Hematopoietic multipotent progenitor cell treated with erythropoietin and hydrocortisone succinate and interleukin-3 and kit ligand, for 8 days (in vitro differentiated cells): ENCODE measurements at regions not wholly inside any gene's neighbourhood (a gene's known extent, or its start where the extent isn't known, plus 50 kb on each side); places are given as distances from the start of the nearest gene placed in this dataset.

ENCODE experiments used
- DNase-seq: peaks from one replicate; pipeline ENCODE4 v3.0.0-alpha.2; 2015

DNA sequence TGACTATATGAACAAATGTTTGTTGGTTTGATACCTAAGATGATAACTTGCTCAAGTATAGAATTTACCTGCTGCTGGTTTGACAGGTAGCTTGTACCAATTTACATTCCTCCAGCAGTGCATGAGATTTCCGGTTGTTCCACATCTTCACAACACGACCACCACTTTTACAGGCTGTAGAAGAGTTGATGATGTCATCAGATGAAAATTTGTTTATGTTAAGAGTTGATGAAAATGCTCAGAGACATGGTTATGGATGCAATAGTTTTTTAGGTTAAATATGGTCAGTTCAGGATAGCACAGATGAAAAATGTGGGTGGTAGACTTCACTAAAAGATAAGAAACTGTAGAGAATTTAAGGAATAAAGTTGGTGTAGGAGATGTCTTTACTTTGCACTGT is 468.3 kb downstream of the PCDH18 start:
- no peak for DNase-seq

GRCh38 chr4:137043184-137043583 is 489.1 kb downstream of the PCDH18 start:
- DNase-seq, result no peak

GRCh38 chr4:137039370-137039769 is 492.9 kb downstream of the PCDH18 start:
- no peak for DNase-seq

DNA sequence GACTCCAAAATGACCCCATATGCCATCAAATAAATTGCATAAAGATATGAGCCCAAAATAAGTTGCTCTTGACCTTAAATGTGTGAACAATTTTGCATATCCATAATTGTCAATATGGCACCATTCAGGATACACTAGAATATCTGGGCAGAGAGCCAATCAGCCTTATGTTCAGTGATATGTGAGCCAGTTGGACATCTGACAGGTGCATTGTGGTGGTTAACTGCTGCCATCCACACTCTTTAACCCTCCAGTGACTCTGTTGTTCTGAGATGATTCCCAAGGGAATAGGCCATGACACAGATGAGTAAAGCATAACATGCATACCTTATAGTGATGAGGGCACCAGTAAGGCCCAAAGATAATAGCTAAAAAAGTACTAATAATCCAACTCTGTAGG is 500.1 kb downstream of the PCDH18 start:
- no peak for DNase-seq

DNA sequence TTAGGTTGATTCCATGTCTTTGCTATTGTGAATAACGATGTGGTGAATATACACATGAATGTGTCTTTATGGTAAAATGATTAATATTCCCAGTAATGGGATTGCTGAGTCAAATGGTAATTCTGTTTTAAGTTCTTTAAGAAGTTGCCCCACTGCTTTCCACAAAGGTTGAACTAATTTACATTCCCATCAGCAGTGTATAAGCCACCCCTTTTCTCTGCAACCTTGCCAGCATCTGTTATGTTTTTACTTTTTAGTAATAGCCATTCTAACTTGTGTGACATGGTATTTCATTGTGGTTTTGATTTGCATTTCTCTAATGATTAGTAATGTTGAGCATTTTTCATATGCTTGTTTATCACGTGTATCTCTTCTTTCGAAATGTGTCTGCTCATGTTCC is 503.3 kb downstream of the PCDH18 start:
- DNase-seq, result no peak

DNA sequence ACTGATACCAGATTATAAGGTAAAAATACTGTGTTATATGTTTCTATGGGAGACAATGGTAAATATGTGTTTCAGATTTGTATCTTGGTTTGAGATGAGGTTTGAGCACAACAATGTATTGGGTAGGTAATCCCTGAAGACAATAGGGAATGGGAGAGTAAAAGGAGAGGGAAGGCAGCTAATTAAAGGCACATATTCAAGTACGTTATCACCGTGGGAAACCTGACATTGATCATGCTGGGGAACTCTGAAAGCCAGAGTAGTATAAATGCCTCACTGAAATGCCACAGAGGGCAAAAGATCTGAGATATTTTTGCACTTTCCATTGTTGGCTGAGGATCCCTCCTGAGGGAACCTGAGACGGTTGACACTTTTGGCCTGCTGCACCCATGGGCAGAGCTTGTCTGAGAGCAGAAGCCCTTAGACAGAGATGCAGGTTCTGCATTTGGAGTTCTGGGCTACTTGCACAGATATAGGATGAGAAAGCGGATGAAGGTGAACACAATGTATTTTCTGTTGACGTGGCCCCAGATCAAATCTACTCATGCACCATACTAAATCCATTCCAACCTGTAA is 506.7 kb downstream of the PCDH18 start:
- DNase-seq, result no peak

DNA sequence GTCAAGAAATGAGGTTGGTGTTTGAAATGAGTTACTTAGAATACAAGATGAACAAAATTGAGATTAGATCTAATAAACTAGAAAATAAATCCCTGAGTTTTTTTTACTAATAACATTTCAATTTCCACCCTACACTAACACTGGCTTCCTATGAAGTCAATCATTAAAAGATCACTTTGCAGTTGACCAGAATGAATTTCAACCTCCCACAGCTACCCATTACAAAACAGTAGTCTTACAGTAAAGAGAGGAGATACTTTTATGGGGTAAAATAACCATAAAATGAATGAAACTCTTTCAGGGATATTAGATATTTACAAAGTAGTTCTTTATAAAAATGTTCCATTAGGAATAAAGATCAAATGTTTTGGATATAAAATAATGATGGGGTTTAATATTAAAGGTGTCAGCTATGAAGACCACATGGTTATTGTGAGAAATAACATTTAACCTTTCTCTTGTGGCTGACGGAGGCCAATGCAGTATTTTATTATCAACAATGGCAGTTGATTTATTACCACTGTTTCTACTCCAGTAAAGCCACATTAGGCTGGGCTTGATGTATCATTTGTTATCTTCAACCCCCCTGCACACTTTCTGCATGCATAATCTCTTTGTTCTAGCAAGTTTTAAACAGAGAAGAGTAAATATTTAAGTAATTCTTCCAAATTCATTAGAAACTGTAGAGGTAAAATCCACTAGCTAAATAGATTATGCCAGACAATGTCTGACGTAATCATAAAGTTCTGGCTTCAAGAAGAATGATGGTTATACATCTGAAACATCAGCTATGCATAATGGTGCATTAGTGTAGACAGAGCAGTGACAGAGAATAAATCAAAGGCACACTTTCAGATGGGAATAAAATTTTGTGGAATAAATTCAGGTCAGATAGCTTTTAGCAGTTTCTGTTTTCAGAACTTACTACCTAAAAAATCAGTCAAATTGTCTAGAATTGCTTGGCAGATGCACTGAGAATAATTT is 516.6 kb downstream of the PCDH18 start:
- no peak for DNase-seq

- no peak for DNase-seq
Measured at GRCh38 chr4:137000432-137000831, 531.9 kb downstream of the PCDH18 start.

GRCh38 chr4:136992032-136992431 is 540.3 kb downstream of the PCDH18 start:
- DNase-seq, result no peak

DNA sequence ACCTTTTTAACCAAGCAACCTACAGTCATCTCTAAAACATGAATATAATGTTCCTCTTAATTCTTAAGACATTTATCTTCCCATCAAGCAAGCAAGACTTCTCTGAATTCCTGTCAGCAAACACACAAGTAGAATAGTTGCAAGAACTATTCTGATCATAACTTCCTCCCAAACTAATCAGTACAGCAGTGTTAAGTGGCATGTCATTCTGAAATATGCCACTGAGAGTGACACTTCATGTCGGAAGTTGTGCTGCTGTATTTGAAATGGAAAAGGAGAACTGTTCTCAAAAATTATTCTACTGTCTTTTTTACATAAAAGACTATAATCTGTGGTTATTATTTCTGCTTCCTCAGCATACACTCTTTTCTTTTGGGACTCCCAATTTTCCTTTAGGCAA is 546.6 kb downstream of the PCDH18 start:
- no peak for DNase-seq

GRCh38 chr4:136967069-136967468 is 565.2 kb downstream of the PCDH18 start:
- no peak for DNase-seq

- no peak for DNase-seq
Measured at GRCh38 chr4:136965478-136965877, 566.8 kb downstream of the PCDH18 start.

GRCh38 chr4:136962868-136963267 is 569.4 kb downstream of the PCDH18 start:
- no peak for DNase-seq

- DNase-seq, result no peak
Measured at GRCh38 chr4:136946307-136946907, 585.9 kb downstream of the PCDH18 start.

DNA sequence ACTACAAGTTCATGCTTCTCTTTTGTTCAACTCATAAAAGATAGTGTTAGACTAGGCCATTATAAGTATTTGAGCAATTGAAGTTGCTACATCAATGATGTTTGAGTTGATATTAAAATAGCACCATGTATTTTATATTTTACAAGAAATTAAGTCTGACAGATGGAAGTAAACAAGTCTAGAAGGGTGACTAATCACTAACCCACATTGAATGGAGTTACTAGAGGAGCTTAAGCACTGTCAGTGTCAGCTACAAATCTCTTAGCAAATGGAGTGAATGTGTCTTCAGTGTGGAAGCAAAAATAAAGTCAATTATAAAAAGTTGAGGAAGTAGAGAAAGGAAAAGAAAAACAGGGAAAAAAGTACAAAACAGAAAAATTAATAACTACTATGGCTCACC is 592.5 kb downstream of the PCDH18 start:
- DNase-seq, result no peak

DNA sequence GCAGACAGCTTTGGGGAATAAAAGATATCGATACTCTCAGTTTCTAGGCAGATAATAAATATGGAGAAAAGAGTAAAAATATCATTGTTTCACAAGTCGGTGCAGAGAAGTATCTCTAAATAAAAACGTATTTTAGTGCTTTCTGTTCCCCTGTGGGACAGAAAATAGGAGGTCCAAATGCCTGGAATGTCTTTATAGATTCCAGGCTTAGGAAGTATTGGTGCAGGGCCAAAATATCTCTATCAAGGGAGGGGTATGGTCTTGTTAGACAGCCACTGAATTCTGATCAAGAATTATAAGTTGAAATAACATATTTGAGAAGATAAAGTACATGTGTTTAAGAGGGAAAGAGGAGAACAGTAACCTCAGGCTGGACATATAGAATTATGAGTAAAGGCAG is 596.4 kb downstream of the PCDH18 start:
- no peak for DNase-seq

DNA sequence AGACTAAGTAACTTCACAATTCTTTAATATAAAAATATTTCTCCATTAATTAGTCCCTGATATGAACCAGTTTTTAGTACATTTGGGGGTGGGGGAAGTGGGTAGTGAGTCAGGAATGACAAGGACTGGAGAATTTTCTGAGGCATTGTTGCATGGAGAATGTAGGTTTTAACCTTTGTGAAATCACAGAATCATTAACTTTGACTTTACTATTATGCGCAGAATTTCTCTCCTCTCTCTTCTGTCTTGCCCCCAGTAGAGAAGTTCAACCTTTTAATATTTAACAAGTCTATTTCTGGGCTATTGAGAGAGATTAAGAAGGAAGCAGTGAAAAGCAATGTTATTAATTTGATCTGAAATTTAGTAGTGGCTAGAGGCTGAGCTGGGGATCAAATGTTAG is 597.0 kb downstream of the PCDH18 start:
- no peak for DNase-seq

- no peak for DNase-seq
Measured at GRCh38 chr4:136934601-136935000, 597.7 kb downstream of the PCDH18 start.

DNA sequence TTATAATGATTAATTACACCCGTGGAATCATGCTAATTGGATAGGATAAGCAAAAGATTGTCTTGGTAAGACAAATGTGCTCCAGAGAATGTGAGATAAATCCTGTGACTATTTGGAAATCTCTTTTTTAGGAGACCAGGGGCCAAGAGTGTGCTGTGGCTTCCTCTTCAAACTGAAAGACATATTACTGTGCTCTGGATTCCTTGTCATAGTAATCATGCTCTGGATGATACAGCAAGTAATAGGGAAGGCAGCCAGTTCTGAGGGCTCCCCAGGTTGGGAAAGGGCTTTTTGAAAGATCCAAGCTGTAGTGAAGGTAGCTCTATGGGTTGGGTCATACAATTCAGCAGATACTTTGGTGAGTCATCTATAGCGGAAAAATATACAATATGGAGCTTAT is 600.5 kb downstream of the PCDH18 start:
- DNase-seq, result no peak

DNA sequence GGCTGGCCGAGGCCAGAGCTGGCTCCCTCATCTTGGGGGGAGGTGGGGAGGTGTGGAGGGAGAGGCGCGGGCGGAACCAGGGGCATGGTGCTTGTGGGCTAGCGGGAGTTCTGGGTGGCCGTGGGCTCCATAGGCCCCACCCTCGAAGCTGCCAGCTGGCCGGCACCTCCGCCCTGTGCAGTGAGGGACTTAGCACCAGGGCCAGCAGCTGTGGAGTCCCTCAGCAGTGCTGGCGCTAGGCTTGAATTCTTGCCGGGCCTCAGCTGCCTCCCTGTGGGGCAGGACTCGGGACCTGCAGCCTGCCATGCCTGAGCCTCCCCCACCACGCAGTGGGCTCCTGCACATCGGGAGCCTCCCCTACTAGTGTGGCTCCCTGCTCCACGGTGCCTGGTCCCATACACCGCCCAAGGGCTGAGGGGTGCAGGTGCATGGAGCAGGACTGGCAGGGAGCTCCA is 603.3 kb downstream of the PCDH18 start:
- no peak for DNase-seq

GRCh38 chr4:136927172-136927571 is 605.1 kb downstream of the PCDH18 start:
- DNase-seq, result no peak

DNA sequence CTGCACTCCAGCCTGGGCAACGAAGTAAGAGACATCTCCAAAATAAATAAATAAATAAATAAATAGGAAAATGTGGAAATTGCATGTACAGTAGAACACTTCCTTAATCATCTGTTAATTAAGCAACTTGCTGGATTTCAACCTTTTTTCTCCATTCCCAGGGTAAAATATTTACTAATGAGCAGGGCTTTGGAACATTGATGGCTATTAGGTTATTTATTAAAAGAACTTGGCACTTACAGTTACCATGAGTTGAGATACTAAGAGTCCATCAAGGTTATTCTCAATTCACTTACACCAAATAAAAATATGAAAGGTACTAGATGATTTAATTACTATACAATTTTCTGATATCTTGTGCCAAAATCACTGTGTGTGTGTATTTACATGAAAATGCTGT is 607.1 kb downstream of the PCDH18 start:
- no peak for DNase-seq

DNA sequence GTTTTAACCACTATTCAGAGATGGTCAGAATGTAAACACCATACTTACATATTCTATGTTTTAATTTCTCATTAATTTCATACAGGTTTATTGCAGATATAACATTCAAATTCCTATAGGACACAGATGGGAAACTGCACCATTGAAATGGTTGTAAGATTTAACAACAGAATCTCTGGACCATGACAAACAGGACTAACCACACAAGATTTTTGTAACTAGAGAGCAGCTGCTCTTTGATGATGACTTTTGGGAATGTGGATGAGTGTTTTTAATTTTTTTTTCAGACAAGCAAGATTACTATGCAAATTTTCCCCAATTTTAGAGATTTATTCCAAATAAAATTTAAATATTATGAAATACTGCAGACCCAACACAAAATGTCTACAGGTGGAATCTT is 610.2 kb downstream of the PCDH18 start:
- DNase-seq, result no peak
